ENCODE measurements at regions not wholly inside any gene's neighbourhood (a gene's known extent, or its start where the extent isn't known, plus 50 kb on each side); places are given as distances from the start of the nearest gene placed in this dataset.

DNA sequence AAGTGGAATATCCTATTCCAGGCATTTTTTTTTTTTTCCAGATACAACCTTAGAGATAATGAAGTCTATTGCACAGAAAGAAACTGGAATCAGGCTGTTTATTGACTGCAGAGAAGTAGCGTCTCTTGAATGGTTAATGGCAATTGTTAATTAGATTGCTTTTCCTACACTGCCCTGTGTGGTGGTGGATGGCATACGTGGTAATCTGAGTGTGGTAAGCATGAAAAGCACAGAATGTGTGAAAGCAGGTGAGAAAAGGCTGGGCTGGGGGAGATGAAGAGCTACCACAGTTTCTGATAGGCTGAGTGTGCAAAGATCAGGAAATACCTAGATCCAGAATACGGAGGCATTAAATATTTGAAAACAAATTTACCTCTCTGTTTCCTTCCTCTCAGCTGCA is 486.3 kb upstream of the TBL1XR1 start:
- 77% methylated on average over 3 of the region's 3 CpGs for WGBS
- Histone ChIP-seq H3K4me3 (no peak overlapping the region), H3K27ac (no peak overlapping the region), H3K36me3 (no peaks in the 10 kb centered on the region), H3K9me3 (no peaks in the 10 kb centered on the region), H3K27me3 (no peaks in the 10 kb centered on the region), H3K4me1 (no peaks in the 10 kb centered on the region)
- no peak for DNase-seq (ENCODE audit: low spot score in 2 of 2)
- TF ChIP-seq, protein P1, sequence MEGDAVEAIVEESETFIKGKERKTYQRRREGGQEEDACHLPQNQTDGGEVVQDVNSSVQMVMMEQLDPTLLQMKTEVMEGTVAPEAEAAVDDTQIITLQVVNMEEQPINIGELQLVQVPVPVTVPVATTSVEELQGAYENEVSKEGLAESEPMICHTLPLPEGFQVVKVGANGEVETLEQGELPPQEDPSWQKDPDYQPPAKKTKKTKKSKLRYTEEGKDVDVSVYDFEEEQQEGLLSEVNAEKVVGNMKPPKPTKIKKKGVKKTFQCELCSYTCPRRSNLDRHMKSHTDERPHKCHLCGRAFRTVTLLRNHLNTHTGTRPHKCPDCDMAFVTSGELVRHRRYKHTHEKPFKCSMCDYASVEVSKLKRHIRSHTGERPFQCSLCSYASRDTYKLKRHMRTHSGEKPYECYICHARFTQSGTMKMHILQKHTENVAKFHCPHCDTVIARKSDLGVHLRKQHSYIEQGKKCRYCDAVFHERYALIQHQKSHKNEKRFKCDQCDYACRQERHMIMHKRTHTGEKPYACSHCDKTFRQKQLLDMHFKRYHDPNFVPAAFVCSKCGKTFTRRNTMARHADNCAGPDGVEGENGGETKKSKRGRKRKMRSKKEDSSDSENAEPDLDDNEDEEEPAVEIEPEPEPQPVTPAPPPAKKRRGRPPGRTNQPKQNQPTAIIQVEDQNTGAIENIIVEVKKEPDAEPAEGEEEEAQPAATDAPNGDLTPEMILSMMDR (IDR thresholded peaks at IDR 0.05), result no peak

DNA sequence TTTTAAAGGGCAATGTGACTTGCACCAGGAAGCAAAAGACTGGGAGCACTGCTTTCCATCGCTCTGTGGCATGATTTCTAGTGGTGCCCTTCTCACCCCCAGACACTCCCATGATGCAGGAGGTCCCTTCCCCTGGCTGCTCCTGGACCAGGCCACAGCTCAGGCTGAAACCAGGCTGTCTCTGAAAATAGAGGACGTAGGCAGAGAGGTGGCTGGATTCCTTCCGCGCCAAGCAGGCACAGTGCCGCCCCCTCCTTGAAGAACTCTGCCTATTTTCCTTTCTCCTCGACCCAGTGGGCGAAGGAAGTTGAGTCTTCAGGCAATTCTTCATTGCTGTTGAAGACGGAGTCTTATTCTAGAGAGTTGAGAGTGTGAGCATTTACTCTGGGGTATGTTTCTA is 489.4 kb upstream of the TBL1XR1 start:
- TF ChIP-seq POLR2AphosphoS5 (IDR thresholded peaks at IDR 0.05) (no peak), EP300 (IDR thresholded peaks at IDR 0.05) (no peak), POLR2A (IDR thresholded peaks at IDR 0.05) (no peak)
- TF ChIP-seq, protein P1 (IDR thresholded peaks at IDR 0.05), result no peak
- no peak overlapping the region for H3K27ac ChIP-seq
- H3K36me3 ChIP-seq, result no peaks in the 10 kb centered on the region
- H3K4me3 ChIP-seq, result no peak overlapping the region
- no peak for DNase-seq (ENCODE audit: low spot score in 2 of 2)
- no peaks in the 10 kb centered on the region for H3K4me1 ChIP-seq
- H3K27me3 ChIP-seq, result no peaks in the 10 kb centered on the region
- WGBS, result 92% methylated on average over 8 of the region's 8 CpGs
- no peaks in the 10 kb centered on the region for H3K9me3 ChIP-seq

DNA sequence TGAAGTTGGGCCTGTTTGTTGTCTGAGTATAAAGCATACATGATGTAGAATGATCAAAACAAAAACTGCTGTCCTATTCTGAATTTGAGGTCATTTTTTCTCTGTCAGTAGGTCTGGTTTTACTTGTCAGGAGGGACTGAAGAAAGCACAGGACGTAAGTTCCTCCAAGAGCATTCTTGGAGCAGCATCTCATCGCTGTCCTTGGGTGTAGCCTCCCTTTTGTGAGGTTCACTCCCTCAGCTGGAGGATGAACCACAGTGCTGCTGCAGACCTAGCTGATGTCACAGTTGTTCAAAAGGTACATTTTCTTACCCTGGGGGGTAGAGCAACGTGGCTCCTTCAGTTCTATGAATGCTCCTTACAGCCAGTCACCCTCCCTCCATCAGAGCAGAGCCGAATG is 490.0 kb upstream of the TBL1XR1 start:
- WGBS, result 83% methylated on average over 4 of the region's 4 CpGs

DNA sequence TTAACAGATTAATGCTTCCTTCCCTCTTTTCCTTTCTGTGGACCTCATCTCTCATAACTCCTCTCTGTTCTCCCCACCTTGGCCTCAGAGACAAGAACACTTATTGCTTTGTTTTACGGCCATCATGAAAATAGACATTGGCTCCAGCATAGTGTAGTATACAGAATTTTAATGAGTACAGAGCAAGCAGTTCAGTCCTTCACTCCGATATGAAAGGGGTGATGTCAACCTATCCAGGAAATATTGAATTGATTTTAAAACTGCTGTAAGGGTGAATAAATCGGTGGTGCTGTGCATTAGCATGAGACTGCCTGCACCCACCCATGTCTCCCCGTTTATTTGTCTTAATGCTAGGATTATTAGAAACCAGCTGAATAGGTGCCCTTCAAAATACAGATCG is 490.9 kb upstream of the TBL1XR1 start:
- H3K9me3 ChIP-seq, result no peaks in the 10 kb centered on the region
- no peaks in the 10 kb centered on the region for H3K4me1 ChIP-seq
- H3K36me3 ChIP-seq, result no peaks in the 10 kb centered on the region
- no peak for DNase-seq (ENCODE audit: low spot score in 2 of 2)
- no peak overlapping the region for H3K4me3 ChIP-seq
- no peak for TF ChIP-seq EP300 (IDR thresholded peaks at IDR 0.05)
- TF ChIP-seq POLR2A (IDR thresholded peaks at IDR 0.05), result no peak
- no peak for TF ChIP-seq POLR2AphosphoS5 (IDR thresholded peaks at IDR 0.05)
- TF ChIP-seq, protein P1 (IDR thresholded peaks at IDR 0.05), result no peak
- H3K27me3 ChIP-seq, result no peaks in the 10 kb centered on the region
- H3K27ac ChIP-seq, result no peak overlapping the region
- 88% methylated on average over 5 of the region's 5 CpGs for WGBS

More for the DNA sequence above, 490.0 kb upstream of the TBL1XR1 start:
- DNase-seq (ENCODE audit: low spot score in 2 of 2), result no peak
- Histone ChIP-seq H3K9me3 (no peaks in the 10 kb centered on the region), H3K4me3 (no peak overlapping the region), H3K4me1 (no peaks in the 10 kb centered on the region), H3K27ac (no peak overlapping the region), H3K36me3 (no peaks in the 10 kb centered on the region), H3K27me3 (no peaks in the 10 kb centered on the region)
- no peak for TF ChIP-seq POLR2A (IDR thresholded peaks at IDR 0.05)
- no peak for TF ChIP-seq POLR2AphosphoS5 (IDR thresholded peaks at IDR 0.05)
- TF ChIP-seq EP300 (IDR thresholded peaks at IDR 0.05), result no peak
- TF ChIP-seq, protein P1 (IDR thresholded peaks at IDR 0.05), result no peak

DNA sequence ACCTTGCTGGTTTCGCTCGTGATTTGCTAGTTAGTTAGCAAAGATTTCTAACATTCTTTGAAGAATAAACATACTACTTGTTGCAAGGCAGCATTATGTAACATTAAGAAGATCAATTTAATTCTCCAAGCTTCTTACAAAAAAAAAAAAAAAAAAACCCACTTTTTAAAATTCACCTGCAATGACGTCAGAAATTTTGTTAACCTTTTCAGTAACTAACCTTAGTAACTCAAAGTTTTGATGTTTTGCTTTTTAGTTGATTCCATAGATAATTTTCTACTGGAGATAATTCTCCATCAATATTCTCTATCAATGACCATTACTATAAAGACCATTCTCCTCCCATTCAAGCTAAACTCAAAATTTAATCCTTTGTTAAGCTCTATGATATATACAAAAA is 491.8 kb upstream of the TBL1XR1 start:
- no peak overlapping the region for H3K27ac ChIP-seq
- H3K4me1 ChIP-seq, result no peaks in the 10 kb centered on the region
- 88% methylated on average over 3 of the region's 3 CpGs for WGBS
- no peak for DNase-seq (ENCODE audit: low spot score in 2 of 2)
- H3K36me3 ChIP-seq, result no peaks in the 10 kb centered on the region
- TF ChIP-seq POLR2A (IDR thresholded peaks at IDR 0.05) (no peak), POLR2AphosphoS5 (IDR thresholded peaks at IDR 0.05) (no peak), EP300 (IDR thresholded peaks at IDR 0.05) (no peak)
- TF ChIP-seq, protein P1 (IDR thresholded peaks at IDR 0.05), result no peak
- H3K27me3 ChIP-seq, result no peaks in the 10 kb centered on the region
- H3K4me3 ChIP-seq, result no peak overlapping the region
- H3K9me3 ChIP-seq, result no peaks in the 10 kb centered on the region
